ENCODE measurements at regions not wholly inside any gene's neighbourhood (a gene's known extent, or its start where the extent isn't known, plus 50 kb on each side); places are given as distances from the start of the nearest gene placed in this dataset.
"Not testable (repeated sequence)": the region's sequence is repeated elsewhere in the genome, so short reads cannot be mapped to it uniquely, and the experiment has no call there.

DNA sequence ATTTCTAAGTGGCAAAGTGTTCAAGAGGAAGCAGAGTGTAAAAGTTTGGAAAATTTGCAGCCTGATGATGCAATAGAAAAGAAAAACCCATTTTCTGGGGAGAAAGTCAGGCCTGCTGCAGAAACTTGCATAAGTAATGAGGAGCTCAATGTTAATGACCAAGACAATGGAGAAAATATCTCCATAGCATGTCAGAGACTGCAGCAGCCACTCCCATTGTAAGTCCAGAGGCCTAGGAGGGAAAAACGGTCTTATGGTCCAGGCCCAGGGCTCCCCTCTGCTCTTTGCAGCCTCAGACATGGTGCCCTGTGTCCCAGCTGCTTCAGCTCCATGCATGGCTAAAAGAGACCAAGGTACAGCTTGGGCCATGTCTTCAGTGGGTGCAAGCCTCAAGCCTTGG is 96.6 kb upstream of the GMNC start:
- Mint-ChIP-seq H3K9me3 (peaks cover 7% of the 10 kb centered on the region), H3K4me1 (no peaks in the 10 kb centered on the region), H3K36me3 (ENCODE audit: low read depth) (no peaks in the 10 kb centered on the region), H3K27ac (no peak overlapping the region), H3K27me3 (ENCODE audit: low read depth) (no peaks in the 10 kb centered on the region), H3K4me3 (no peak overlapping the region)
- TF ChIP-seq, protein P1, sequence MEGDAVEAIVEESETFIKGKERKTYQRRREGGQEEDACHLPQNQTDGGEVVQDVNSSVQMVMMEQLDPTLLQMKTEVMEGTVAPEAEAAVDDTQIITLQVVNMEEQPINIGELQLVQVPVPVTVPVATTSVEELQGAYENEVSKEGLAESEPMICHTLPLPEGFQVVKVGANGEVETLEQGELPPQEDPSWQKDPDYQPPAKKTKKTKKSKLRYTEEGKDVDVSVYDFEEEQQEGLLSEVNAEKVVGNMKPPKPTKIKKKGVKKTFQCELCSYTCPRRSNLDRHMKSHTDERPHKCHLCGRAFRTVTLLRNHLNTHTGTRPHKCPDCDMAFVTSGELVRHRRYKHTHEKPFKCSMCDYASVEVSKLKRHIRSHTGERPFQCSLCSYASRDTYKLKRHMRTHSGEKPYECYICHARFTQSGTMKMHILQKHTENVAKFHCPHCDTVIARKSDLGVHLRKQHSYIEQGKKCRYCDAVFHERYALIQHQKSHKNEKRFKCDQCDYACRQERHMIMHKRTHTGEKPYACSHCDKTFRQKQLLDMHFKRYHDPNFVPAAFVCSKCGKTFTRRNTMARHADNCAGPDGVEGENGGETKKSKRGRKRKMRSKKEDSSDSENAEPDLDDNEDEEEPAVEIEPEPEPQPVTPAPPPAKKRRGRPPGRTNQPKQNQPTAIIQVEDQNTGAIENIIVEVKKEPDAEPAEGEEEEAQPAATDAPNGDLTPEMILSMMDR (IDR thresholded peaks at IDR 0.05; ENCODE audit: unreplicated experiment in 3 of 3), result no peak

DNA sequence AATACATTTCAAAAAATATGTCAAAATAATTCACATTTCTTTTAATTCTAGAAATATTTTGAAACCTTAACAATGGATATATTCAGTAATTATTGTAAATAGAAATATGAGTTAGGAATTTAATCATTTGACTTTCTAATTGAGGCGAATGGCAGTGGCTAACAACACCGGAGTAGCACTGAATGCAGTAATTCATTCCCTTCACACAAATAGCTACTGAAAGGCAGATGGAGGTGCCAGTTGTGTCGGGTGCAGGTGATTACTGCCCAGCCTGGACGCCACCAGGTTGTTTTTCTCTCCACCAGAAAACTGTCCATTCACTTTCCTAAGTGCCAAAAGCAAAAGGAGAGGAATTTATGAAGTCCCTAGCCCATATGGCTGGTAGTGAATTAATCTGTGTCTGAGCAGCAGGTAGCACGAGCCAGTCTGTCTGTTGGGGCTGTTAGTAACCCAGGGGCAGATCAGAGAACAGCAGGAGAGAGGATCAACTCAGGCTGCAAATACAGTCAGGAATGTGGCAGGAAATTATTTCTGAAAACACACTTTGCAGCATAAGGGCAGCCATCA is 79.3 kb upstream of the GMNC start:
- H3K4me1 Mint-ChIP-seq, result no peaks in the 10 kb centered on the region

DNA sequence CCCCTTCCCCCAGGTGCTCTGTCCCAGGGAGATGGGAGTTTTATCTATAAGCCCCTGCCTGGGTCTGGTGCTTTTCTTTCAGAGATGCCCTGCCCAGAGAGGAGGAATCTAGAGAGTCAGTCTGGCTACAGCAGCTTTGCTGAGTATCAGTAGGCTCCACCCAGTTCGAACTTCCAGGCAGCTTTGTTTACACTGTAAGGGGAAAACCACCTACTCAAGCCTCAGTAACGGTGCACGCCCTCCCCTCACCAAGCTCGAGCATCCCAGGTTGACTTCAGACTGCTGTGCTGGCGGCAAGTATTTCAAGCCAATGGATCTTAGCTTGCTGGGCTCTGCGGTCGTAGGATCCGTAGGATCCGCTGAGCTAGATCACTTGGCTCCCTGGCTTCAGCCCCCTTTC is 72.1 kb upstream of the GMNC start:
- H3K4me1 Mint-ChIP-seq; H3K4me3 Mint-ChIP-seq; H3K27ac Mint-ChIP-seq; H3K27me3 Mint-ChIP-seq (ENCODE audit: low read depth); H3K36me3 Mint-ChIP-seq (ENCODE audit: low read depth); H3K9me3 Mint-ChIP-seq: not testable (repeated sequence)

More for the DNA sequence above, 79.3 kb upstream of the GMNC start:
- Mint-ChIP-seq H3K36me3 (ENCODE audit: low read depth) (no peaks in the 10 kb centered on the region), H3K9me3 (no peaks in the 10 kb centered on the region), H3K27me3 (ENCODE audit: low read depth) (no peaks in the 10 kb centered on the region), H3K27ac (no peak overlapping the region), H3K4me3 (no peak overlapping the region)
- TF ChIP-seq, protein P1 (IDR thresholded peaks at IDR 0.05; ENCODE audit: unreplicated experiment in 3 of 3), result no peak

DNA sequence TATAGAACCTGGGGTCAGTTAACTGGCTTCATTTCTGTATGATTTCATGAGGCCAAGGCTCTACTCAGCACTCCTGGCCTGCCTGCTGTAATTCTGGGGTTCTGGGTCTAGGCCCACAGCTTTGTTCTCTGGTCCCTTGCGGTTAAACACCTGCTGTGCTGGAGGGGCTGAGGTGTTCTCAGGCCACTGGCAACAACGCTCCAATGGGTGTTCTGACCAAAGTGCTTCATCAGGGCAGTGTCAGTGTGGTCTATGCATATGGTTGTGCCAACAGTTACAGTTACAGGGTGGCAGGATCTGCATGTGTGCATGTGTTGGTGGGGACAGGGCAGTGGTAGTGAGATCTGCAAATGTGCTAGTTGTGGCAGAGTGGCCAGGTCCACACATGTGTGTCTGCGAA is 64.1 kb upstream of the GMNC start:
- H3K4me1 Mint-ChIP-seq, result no peaks in the 10 kb centered on the region
- H3K27ac Mint-ChIP-seq, result no peak overlapping the region
- no peaks in the 10 kb centered on the region for H3K9me3 Mint-ChIP-seq
- H3K4me3 Mint-ChIP-seq, result no peak overlapping the region
- no peaks in the 10 kb centered on the region for H3K27me3 Mint-ChIP-seq (ENCODE audit: low read depth)
- no peaks in the 10 kb centered on the region for H3K36me3 Mint-ChIP-seq (ENCODE audit: low read depth)
- TF ChIP-seq, protein P1 (IDR thresholded peaks at IDR 0.05; ENCODE audit: unreplicated experiment in 3 of 3), result no peak

DNA sequence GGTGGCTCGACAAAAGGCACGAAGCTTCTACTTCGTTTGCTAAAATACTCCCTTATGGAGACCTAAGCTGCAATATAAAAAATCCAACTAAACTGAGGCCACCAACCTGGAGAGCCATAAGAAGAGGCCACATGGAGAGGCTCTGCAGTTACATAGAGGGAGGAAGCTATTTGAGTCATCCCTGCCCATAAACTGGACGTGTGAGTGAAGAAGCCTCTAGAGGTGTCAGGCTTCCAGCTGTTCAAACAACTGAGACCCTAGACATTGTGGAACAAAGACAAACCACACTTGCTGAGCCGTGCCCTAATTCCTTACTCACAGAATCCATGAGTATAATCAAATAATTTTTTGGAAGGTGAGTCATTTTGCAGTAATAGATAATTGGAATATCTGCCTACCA is 50.2 kb upstream of the GMNC start:
- no peaks in the 10 kb centered on the region for H3K27me3 Mint-ChIP-seq (ENCODE audit: low read depth)
- H3K36me3 Mint-ChIP-seq (ENCODE audit: low read depth), result no peaks in the 10 kb centered on the region
- H3K9me3 Mint-ChIP-seq, result no peaks in the 10 kb centered on the region
- H3K4me3 Mint-ChIP-seq, result no peak overlapping the region
- TF ChIP-seq, protein P1 (IDR thresholded peaks at IDR 0.05; ENCODE audit: unreplicated experiment in 3 of 3), result no peak
- no peak overlapping the region for H3K27ac Mint-ChIP-seq
- H3K4me1 Mint-ChIP-seq, result peaks cover 5% of the 10 kb centered on the region

Measured in nephron (organoid).